OCI-LY1 (cell line): ENCODE measurements at regions not wholly inside any gene's neighbourhood (a gene's known extent, or its start where the extent isn't known, plus 50 kb on each side); places are given as distances from the start of the nearest gene placed in this dataset.

Experiments
- EZH2 ChIP-seq: fragments of 200-600 bp; sonication (generic), shearing (Covaris generic); IDR thresholded peaks from 2 replicates; pipeline ENCODE4 v1.8.0; 2017; ENCODE audit warnings: borderline replicate concordance, mixed run types, mild to moderate bottlenecking, antibody characterized with exemption, low read length, moderate library complexity, mixed read lengths
- TF ChIP-seq, protein P1 (sequence below): fragments of 200-600 bp; sonication (generic), shearing (Covaris generic); IDR thresholded peaks from 2 replicates; pipeline ENCODE4 v1.5.1; 2017; ENCODE audit warnings: mild to moderate bottlenecking, antibody characterized with exemption, low read length, moderate library complexity, mixed read lengths

DNA sequence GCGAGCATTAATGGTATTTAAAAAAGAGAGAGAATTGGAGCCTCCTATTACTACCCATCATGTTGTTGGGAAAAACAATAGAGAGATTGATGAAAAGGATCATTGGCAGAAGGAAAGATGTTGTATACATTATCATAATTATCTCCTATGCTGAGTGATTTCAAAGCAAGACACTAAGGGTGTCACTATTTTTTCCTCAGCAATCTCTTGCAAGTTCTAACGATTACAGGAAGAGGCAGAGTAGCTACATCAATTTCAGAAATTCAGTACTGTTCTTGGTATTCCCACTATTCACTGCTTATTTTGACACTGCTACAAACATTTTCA is 891.2 kb downstream of the C6orf118 start:
- TF ChIP-seq, protein P1, sequence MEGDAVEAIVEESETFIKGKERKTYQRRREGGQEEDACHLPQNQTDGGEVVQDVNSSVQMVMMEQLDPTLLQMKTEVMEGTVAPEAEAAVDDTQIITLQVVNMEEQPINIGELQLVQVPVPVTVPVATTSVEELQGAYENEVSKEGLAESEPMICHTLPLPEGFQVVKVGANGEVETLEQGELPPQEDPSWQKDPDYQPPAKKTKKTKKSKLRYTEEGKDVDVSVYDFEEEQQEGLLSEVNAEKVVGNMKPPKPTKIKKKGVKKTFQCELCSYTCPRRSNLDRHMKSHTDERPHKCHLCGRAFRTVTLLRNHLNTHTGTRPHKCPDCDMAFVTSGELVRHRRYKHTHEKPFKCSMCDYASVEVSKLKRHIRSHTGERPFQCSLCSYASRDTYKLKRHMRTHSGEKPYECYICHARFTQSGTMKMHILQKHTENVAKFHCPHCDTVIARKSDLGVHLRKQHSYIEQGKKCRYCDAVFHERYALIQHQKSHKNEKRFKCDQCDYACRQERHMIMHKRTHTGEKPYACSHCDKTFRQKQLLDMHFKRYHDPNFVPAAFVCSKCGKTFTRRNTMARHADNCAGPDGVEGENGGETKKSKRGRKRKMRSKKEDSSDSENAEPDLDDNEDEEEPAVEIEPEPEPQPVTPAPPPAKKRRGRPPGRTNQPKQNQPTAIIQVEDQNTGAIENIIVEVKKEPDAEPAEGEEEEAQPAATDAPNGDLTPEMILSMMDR = no peak
- no peak for TF ChIP-seq EZH2
